ENCODE measurements at regions not wholly inside any gene's neighbourhood (a gene's known extent, or its start where the extent isn't known, plus 50 kb on each side); places are given as distances from the start of the nearest gene placed in this dataset.

- H3K4me3 ChIP-seq (ENCODE audit: low read depth, low read length), result no peak overlapping the region
- no peak for TF ChIP-seq CTCF (IDR thresholded peaks at IDR 0.05; ENCODE audit: control insufficient read depth, extremely low read depth, insufficient read depth)
- no peak for DNase-seq (ENCODE audit: low read depth)
Observed at GRCh38 chr20:11278461-11278860, 604.7 kb upstream of the JAG1 start.

GRCh38 chr20:11281240-11281639 is 607.4 kb upstream of the JAG1 start:
- H3K4me3 ChIP-seq (ENCODE audit: low read depth, low read length), result no peak overlapping the region
- TF ChIP-seq CTCF (IDR thresholded peaks at IDR 0.05; ENCODE audit: control insufficient read depth, extremely low read depth, insufficient read depth), result no peak

GRCh38 chr20:11281768-11282167 is 608.0 kb upstream of the JAG1 start:
- TF ChIP-seq CTCF (IDR thresholded peaks at IDR 0.05; ENCODE audit: control insufficient read depth, extremely low read depth, insufficient read depth), result no peak
- DNase-seq (ENCODE audit: low read depth), result no peak
- no peak overlapping the region for H3K4me3 ChIP-seq (ENCODE audit: low read depth, low read length)

More at GRCh38 chr20:11281240-11281639, 607.4 kb upstream of the JAG1 start:
- DNase-seq (ENCODE audit: low read depth), result no peak

GRCh38 chr20:11287126-11287525 is 613.3 kb upstream of the JAG1 start:
- no peak overlapping the region for H3K4me3 ChIP-seq (ENCODE audit: low read depth, low read length)
- no peak for DNase-seq (ENCODE audit: low read depth)
- TF ChIP-seq CTCF (IDR thresholded peaks at IDR 0.05; ENCODE audit: control insufficient read depth, extremely low read depth, insufficient read depth), result no peak

DNA sequence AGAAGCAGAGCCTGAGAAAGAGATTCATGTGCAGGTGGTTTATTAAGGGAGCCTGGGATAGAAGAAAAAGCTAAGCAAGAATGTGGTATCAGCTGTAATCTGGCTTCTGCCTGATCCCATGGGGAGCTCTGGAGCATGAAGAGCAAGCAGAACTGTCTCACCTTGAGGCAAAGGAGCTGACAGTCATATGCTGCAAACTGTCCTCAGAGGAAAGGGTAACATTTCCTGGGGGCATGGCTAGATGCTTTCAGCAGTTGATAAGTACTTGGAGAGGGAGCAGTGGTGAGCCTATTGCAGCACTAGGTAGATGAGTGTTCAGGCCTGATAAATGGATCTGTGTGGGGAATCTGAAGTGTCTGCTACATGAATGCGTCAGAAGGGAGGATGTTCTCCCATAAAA is 621.5 kb upstream of the BTBD3 start:
- no peak for TF ChIP-seq CTCF (IDR thresholded peaks at IDR 0.05; ENCODE audit: control insufficient read depth, extremely low read depth, insufficient read depth)
- H3K4me3 ChIP-seq (ENCODE audit: low read depth, low read length), result no peak overlapping the region
- no peak for DNase-seq (ENCODE audit: low read depth)

DNA sequence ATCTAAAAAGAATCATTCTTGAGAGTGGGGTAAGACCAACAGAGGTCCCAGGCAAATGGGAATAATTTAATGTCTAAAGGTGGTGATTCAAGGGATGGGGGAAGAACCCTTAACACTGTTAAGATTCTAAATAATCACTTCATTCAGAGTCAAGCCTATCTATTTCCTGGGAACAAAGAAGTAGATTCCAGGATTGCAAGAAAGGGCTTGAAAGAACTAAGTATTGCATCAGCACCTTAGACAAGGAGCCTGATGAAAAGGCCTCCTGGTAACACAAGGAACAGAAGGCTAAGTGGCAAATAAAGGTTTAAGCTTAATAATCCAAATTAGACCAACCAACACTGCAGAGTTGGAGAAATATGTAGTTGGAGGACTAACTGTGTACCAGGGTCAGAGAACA is 620.7 kb upstream of the BTBD3 start:
- DNase-seq (ENCODE audit: low read depth), result no peak
- TF ChIP-seq CTCF (IDR thresholded peaks at IDR 0.05; ENCODE audit: control insufficient read depth, extremely low read depth, insufficient read depth), result no peak
- H3K4me3 ChIP-seq (ENCODE audit: low read depth, low read length), result no peak overlapping the region

DNA sequence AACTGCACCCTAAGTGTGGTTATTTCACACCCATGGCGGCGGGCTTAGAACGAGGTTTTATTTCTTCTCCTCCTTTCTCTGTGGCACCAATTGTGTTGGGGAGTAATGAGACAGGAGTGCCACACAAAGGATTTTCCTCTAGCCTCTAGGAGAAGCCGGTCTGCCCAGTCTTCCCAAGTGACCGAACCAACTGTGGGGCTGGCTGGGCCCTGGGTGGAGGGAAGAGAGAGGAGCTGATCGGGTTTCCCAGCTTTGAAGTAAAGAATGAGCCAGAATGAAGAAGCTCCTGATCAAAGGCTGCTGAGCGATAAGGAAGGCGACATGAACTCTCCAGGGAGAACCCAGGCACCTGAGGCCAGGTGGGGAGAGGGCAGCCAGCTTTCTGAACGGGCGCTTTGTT is 616.0 kb upstream of the BTBD3 start:
- DNase-seq (ENCODE audit: low read depth), result no peak
- no peak for TF ChIP-seq CTCF (IDR thresholded peaks at IDR 0.05; ENCODE audit: control insufficient read depth, extremely low read depth, insufficient read depth)
- no peak overlapping the region for H3K4me3 ChIP-seq (ENCODE audit: low read depth, low read length)

Measured in LNCaP clone FGC (cell line).